GM12874 (cell line): ENCODE measurements at regions not wholly inside any gene's neighbourhood (a gene's known extent, or its start where the extent isn't known, plus 50 kb on each side); places are given as distances from the start of the nearest gene placed in this dataset.

ENCODE experiments used
- TF ChIP-seq, protein P1 (sequence below): IDR thresholded peaks from 2 replicates; pipeline ENCODE4 v1.5.1; 2011; ENCODE audit warnings: low read depth, mild to moderate bottlenecking, control low read depth, low read length, moderate library complexity; ENCODE audit not compliant: insufficient read depth

DNA sequence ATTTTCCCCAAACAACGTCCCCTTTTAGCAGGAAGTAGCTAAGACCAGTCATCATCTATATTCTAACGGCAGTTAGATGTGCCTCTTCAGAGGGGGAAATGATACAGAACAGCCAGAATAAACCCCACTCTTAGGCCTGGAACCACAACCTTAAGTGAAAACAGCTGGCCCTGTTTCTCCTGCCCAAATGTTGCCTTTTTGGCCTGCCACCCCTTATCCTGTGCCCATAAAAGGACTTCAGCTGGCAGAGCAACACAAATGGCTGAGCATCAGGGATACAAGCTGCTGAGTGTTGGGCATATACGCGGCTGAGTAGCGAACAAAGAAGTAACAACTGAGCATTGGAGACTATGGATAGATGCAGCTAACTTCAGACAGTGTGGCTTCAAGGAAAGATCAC, 1491.4 kb downstream of the LRRC4C start:
- TF ChIP-seq, protein P1, sequence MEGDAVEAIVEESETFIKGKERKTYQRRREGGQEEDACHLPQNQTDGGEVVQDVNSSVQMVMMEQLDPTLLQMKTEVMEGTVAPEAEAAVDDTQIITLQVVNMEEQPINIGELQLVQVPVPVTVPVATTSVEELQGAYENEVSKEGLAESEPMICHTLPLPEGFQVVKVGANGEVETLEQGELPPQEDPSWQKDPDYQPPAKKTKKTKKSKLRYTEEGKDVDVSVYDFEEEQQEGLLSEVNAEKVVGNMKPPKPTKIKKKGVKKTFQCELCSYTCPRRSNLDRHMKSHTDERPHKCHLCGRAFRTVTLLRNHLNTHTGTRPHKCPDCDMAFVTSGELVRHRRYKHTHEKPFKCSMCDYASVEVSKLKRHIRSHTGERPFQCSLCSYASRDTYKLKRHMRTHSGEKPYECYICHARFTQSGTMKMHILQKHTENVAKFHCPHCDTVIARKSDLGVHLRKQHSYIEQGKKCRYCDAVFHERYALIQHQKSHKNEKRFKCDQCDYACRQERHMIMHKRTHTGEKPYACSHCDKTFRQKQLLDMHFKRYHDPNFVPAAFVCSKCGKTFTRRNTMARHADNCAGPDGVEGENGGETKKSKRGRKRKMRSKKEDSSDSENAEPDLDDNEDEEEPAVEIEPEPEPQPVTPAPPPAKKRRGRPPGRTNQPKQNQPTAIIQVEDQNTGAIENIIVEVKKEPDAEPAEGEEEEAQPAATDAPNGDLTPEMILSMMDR: no peak

DNA sequence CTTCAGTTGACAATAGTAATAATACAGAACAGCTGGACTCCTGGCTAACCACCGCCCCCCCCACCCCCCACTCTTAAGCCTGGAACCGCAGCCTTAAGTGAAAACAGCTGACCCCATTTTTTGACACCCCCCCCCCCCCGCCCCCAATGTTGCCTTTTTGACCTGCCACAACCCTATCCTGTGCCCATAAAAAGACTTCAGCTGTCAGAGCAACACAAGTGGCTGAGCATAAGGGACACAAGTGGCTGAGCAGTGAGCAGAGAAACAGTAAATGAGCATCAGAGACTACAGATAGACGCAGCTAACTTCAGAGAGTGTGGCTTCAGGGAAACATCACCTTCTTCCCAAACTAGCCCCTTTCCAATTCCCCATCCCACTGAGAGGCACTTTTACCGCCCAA, 1493.8 kb downstream of the LRRC4C start:
- TF ChIP-seq, protein P1: no peak

DNA sequence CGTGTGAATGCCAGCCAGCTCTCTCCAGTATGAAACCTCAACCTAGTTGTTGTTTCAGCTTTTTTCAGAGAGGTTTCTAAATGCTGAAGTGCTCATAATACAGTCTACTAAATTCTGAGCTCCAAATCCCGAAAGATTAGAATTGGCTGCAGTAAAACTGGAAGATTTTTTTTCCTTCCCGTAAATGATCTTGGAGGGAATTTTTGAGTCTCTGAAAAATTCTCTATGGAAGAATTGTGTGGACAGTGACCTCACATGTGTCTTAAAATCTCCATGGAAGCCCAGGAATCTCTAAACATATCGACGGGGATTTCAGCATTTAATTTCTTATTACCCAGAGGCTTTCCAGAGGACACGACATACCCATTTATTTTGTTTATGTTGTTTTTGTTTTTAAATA, 1499.2 kb downstream of the LRRC4C start:
- TF ChIP-seq, protein P1: no peak

DNA sequence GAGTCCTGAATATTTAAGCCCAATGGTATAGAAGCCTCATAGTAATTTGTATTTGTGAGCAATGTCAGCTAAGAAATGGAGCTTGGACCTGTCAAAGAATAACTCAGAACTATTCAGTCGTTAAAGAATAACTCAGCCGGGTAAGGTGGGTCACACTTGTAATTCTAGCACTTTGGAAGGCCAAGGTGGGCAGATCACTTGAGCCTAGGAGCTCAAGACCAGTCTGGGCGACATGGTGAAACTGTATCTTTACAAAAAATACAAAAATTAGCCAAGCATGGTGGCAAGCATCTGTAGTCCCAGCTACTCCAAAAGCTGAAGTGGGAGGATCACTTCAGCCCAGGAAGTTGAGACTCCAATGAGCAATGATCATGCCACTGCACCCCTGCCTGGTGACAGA, 1526.5 kb downstream of the LRRC4C start:
- TF ChIP-seq, protein P1: no peak

DNA sequence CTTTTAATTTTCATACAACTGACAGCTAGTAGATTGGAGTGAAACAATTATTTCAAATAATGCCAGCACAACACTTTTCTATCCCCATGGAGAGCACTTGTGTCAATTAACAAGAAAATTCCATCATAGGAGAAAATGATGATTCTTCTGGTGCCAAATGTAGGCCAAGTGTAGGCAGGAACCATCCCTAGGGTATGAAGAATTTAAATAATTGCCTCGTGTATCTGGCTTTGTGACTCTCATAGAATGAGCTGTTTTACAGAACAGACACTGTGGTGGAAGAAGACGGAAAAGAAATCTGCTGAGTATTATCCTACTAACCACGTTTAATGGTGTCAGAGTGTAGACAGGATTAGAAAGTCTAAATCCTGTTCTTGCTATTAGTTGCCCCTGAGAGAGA, 1542.2 kb downstream of the LRRC4C start:
- TF ChIP-seq, protein P1: no peak

DNA sequence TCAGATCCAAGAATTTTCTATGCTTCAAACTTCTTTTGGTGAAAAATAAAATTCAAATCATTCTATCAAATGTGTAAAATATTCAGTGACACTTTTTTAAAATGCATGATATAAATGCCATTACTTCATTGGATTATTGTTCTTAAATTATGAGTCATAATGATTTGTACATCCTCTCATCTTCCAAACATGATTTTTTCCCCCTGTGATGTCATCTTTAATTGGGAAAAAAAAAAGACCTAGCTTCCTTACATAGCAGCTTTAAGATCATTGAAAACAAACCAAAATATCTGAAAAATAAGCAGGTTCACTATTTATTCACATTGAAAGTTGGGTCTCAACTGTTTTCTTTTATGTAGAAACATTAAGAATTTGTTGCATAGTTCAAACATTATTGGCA, 1549.4 kb downstream of the LRRC4C start:
- TF ChIP-seq, protein P1: no peak

DNA sequence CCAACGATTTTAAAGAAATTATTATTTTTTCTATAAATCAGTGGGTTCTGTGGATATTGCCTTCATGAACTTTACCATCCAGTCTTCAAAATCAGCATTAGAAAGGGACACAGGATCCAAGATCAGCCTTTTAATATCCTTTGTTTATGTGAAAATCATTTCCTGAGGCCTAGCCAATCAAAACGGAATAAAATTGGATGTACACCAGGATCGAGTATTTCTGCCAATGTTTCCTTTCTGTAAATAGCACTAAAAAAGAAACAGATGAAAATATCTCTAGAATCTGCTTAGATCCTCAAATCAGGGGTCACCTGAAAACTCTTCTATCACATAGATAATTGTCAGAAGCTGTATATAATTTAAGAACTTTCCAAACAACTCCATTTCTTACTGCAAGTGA, 1598.5 kb downstream of the LRRC4C start:
- TF ChIP-seq, protein P1: no peak

DNA sequence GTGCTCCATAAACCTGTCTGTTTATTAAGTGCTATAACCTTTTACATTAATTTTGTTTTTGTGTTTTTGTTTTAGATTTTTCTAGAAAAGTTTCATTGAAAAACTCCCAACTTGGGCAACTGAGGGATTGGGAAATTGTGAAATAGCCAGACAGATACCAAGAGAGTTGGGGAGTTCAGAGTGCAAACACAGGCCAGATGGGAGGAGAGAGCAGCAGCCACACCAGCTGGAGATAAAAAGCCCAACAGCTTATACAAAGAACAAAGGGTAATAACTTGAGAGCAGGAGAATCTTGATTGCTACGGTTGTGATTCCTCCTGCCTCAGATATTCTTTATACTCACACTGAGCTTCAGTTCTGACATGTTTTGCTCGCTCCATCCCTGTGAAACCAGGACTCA, 1642.2 kb downstream of the LRRC4C start:
- TF ChIP-seq, protein P1: no peak
